ENCODE measurements at regions not wholly inside any gene's neighbourhood (a gene's known extent, or its start where the extent isn't known, plus 50 kb on each side); places are given as distances from the start of the nearest gene placed in this dataset.

- TF ChIP-seq STAT6 (CRISPR knock-in tag; conservative IDR thresholded peaks at IDR 0.05; ENCODE audit: low read depth) (no peak), JUN (CRISPR knock-in tag; IDR thresholded peaks at IDR 0.05) (no peak), PRDM15 (CRISPR knock-in tag; IDR thresholded peaks at IDR 0.05) (no peak), CTCF (IDR thresholded peaks at IDR 0.05) (no peak), ZNF281 (CRISPR knock-in tag; IDR thresholded peaks at IDR 0.05) (no peak), SMAD3 (CRISPR knock-in tag; IDR thresholded peaks at IDR 0.05; ENCODE audit: borderline replicate concordance) (no peak), ATF3 (CRISPR knock-in tag; conservative IDR thresholded peaks at IDR 0.05) (no peak), E2F4 (CRISPR knock-in tag; IDR thresholded peaks at IDR 0.05; ENCODE audit: borderline replicate concordance, low read depth) (no peak), FOXK1 (CRISPR knock-in tag; IDR thresholded peaks at IDR 0.05) (no peak), MAX (CRISPR knock-in tag; IDR thresholded peaks at IDR 0.05) (no peak), NR3C1 (CRISPR knock-in tag; conservative IDR thresholded peaks at IDR 0.05; ENCODE audit: low read depth) (no peak), FOXP1 (CRISPR knock-in tag; IDR thresholded peaks at IDR 0.05; ENCODE audit: borderline replicate concordance) (no peak), CREM (CRISPR knock-in tag; IDR thresholded peaks at IDR 0.05) (no peak)
Observed at GRCh38 chr1:117689997-117690625, 84.3 kb downstream of the TENT5C start.

All from WTC11 (cell line).